HG02763 (cell line): ENCODE measurements at regions not wholly inside any gene's neighbourhood (a gene's known extent, or its start where the extent isn't known, plus 50 kb on each side); places are given as distances from the start of the nearest gene placed in this dataset.
A peak's percentile ranks its signal among the peaks of the same experiment; 100 is the strongest.
"Not testable (repeated sequence)": the region's sequence is repeated elsewhere in the genome, so short reads cannot be mapped to it uniquely, and the experiment has no call there.

Experiments used
- ATAC-seq: cut with Tn5 transposase; IDR thresholded peaks from one replicate; pipeline ENCODE4 v1.9.1; 2021; ENCODE audit warnings: mild to moderate bottlenecking, moderate library complexity; ENCODE audit not compliant: unreplicated experiment

DNA sequence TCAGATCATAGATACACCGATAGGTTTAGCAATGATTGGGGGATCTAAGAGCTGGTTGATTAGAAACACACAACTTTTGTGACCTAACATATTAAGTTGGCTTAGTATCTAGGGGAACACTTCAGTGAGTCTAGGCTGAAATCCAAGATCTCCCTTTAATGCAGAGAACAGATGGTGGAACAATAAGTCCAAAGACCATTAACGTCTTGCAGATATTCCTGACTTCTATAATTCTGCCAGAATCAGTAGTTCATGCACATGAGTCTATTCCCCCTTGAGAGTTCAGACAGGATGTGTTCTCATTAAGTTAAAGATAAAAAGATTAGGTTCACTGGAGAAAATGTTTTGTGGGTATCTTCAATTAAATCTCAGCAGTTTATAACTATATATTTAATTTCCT lies 506.5 kb downstream of the TSN start:
- no peak for ATAC-seq

DNA sequence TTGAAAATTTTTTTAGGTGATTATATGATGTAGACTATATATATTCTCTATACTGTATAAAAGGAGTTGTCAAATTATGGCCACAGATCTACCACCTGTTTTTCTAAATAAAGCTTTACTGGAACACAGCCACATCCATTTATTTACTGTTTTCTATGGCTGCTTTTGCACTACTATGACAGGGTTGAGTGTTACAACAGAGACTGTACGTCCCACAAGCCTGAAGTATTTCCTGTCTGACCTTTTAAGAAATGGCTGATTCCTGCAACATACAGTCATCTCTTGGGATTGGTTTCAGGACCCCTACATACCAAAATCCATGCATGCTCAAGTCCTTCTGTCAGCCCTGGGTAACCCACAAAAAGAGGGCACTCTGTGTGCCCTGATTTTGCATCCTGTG lies 508.3 kb downstream of the TSN start:
- no peak for ATAC-seq

DNA sequence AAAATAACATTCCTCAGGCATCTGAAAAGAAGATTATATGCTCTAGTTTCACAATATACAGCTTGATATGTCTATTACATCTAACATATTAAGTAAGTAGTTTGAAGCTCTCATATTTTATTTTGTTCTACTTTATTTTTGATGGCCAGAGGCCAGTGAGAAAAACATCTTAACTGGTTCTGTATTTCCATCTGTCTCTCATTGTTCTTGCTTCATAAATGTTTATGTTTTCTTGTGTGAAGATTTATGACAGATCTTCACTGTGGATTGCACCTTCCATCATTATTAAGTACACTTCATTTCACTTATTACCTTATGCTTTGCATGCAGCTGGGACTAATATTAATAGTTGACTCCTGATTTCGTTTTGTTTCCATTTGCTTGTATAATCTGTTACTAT lies 511.2 kb downstream of the TSN start:
- ATAC-seq: no peak

- no peak for ATAC-seq
Observed at GRCh38 chr2:122267947-122268346, 512.5 kb downstream of the TSN start.

GRCh38 chr2:122273785-122274419 lies 518.5 kb downstream of the TSN start:
- no peak for ATAC-seq

DNA sequence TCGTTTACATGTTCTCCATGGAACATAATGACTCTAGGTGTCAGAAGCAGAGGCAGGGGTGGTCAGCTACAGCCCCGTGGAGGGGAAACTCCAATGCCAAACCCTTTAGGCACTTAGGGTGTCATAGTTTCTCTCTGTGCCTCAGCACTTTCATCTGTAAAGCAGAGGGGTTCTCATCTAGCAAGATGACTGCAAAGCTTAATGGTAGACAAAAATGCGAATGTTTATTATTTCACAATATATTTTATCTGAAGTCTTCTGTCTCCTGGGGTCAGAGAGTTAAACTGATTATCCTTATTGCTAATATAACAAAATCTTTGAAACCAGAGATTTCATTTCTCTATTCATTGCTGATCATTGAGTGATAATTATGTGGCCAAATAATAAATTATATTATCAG lies 522.5 kb downstream of the TSN start:
- ATAC-seq: no peak

DNA sequence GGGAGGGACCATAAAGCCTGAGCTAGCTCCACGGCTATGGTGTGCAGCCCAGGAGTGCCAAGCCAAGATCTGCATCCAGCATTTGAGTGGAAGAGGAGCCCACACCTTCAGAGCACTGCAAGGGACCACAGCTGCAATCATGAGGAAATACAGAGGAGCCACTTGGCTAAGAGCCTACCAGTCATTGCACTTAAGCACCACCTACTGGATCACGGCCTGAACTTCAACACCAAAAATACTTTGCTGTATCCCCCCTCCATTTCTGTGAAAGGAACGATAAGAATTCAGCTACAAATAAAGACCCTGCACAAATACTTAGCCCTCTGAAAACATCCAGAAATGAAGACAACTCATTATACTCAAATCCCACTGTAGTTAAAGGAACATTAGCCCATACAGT lies 545.3 kb downstream of the TSN start:
- no peak for ATAC-seq

- ATAC-seq: no peak
Observed at GRCh38 chr2:122307763-122308162, 552.3 kb downstream of the TSN start.

- no peak for ATAC-seq
Observed at GRCh38 chr2:122315306-122315705, 559.9 kb downstream of the TSN start.

DNA sequence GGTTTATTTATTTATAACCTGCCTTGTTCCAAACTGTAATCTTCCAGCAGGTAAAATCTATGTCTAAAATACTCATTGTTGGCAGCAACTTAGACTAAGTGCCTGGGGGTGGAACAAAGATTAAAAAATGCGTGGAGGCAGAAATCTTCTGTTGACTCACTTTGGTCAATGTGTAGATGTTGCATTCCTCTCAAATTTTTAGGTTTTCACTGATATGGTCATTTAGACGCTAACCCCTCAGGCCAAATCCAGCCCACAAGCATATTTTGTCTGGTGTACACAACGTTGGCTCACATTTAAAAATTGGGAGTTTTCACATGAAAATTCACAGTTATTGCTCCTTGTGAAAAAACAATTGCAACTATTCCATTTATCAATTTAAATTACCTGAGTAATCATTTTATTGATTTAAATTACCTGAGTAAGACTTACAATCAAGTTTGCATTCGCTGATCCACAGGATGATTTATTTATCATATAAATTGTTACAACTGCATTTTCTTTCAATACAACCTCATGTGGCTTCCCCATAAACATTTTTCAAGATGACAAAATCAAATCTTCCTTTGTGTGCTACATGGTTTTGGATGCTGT lies 564.2 kb downstream of the TSN start:
- ATAC-seq: no peak

GRCh38 chr2:122322815-122323214 lies 567.4 kb downstream of the TSN start:
- ATAC-seq: no peak

- ATAC-seq: peak; percentile 60
Observed at GRCh38 chr2:122323927-122324326, 568.5 kb downstream of the TSN start.

DNA sequence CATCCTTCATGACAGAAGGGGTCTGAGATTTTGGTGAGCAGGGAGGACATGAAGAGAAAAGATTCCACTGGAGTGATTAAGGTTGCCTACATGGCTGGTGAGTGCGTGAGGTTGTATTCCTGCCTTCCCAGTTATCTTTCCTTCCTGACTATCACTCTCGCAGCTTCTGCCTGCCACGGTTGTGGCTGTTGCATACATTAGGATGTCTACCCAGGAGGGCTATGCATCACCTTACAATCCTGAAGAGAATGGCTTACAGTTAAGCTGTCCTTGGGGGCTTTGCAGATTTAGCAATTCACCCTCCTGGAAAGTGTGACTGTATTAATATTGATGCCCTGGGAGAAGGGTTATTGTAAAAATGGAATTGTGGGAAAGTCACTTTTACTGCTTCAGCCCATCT lies 571.0 kb downstream of the TSN start:
- no peak for ATAC-seq

- no peak for ATAC-seq
Observed at GRCh38 chr2:122328816-122329215, 573.4 kb downstream of the TSN start.

DNA sequence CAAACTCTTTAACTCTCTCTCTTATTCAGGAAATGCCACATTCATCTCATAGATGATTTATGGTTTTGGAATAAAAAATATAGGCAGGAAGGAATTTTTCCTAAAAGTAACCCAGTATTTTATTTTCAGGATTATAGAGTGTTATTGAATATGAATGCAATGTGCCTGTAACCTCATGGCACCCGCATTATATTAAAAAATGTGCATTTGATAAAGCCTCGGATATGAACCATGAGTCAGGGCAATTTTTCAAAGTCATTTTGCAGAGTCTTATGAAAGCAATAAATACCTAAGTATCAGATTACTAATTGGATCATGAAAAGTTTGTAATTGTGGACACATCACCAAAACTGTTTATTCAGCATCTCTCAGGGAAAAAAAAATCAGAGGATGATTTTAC lies 573.8 kb downstream of the TSN start:
- ATAC-seq: no peak

DNA sequence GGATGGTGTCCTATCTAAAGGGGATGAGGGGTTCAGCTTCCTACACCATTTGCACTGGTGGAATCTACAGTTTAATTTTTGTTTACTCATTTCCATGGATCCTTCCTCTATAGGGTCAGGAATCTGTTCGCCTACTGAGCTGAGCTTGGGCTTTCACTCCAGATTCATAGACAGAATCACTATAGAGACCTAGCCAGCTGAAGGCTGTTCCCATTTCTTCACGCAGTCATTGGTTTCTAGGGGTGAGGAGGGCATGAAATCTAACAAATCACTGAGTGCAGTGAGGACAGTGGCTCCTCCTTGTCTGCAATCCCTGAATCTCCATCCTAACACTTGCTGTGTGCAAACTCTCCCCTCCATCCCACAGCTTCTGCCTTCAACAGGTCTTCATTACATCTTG lies 578.5 kb downstream of the TSN start:
- ATAC-seq: no peak

GRCh38 chr2:122338000-122338399 lies 582.5 kb downstream of the TSN start:
- no peak for ATAC-seq

DNA sequence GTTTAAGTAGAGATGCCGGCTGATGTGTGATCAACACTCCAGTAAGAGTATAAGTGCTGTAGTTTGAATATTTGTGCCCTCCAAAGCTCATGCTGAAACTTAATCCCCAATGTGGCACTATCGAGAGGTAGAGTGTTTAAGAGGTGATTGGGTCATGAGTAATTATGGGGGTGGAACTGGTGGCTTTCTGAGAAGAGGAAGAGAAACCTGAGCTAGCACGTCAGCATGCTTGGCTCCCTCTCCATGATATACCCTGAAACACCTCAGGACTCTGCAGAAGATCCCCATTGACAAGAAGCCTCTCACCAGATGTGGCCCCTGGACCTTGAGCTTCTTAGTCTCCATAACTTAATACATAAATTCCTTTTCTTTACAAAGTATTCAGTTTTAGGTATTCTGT lies 584.8 kb downstream of the TSN start:
- ATAC-seq: peak; percentile 97

GRCh38 chr2:122341007-122341406 lies 585.6 kb downstream of the TSN start:
- ATAC-seq: peak; percentile 50

DNA sequence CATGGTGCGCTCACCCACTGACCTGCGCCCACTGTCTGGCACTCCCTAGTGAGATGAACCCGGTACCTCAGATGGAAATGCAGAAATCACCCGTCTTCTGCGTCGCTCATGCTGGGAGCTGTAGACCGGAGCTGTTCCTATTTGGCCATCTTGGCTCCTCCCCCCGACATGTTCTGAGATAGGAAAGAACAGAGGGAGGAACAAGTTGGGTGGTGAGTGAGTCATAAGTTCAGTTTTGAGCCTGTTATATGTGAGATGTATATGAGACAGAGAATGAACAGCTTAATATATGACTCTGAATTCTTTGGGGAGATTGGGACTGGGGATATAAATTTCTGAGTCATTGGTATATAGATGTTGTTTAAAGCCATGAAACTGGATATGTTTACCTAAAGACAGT lies 596.7 kb downstream of the TSN start:
- ATAC-seq: not testable (repeated sequence)

- no peak for ATAC-seq
Observed at GRCh38 chr2:122357998-122358397, 602.5 kb downstream of the TSN start.

DNA sequence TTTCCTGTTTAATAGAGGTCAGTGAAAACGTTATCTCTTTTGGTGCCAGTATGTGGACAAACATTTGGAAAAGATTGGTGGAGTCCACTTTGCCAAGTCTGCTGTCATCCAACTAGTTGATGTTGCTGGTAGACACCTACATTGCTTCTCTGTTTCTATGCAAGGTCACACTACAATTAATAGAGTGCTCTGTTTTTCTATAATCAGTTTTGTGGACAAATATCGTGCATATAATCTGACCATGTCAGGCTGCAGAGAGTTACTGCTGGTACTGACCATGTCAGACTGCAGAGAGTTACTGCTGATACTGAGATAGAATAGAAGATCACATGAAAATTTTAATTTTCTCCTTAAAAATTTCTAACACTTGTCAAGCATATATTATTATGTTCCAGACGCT lies 603.3 kb downstream of the TSN start:
- no peak for ATAC-seq

GRCh38 chr2:122363885-122364284 lies 608.4 kb downstream of the TSN start:
- ATAC-seq: no peak
